SKM-1 treated with dmso at 0.1 percent for 144 hours (cell line): ENCODE measurements at regions not wholly inside any gene's neighbourhood (a gene's known extent, or its start where the extent isn't known, plus 50 kb on each side); places are given as distances from the start of the nearest gene placed in this dataset.

Source experiments
- DNase-seq: peaks from one replicate; lab custom pipeline; 2025; ENCODE audit not compliant: unreplicated experiment; lab: John Stamatoyannopoulos, UW

- DNase-seq: no peak
These were observed 1546.2 kb downstream of the OLFM4 start for GRCh38 chr13:54574791-54575190.

GRCh38 chr13:54591540-54591939 lies 1562.9 kb downstream of the OLFM4 start:
- no peak for DNase-seq

- DNase-seq: no peak
These were observed 1563.6 kb downstream of the OLFM4 start for GRCh38 chr13:54592201-54592600.

- DNase-seq: no peak
These were observed 1564.9 kb downstream of the OLFM4 start for GRCh38 chr13:54593504-54593903.

- DNase-seq: no peak
These were observed 1569.0 kb downstream of the OLFM4 start for GRCh38 chr13:54597540-54598088.

GRCh38 chr13:54599413-54599812 lies 1570.8 kb downstream of the OLFM4 start:
- no peak for DNase-seq

GRCh38 chr13:54606944-54607343 lies 1578.3 kb downstream of the OLFM4 start:
- no peak for DNase-seq

GRCh38 chr13:54607421-54607820 lies 1578.8 kb downstream of the OLFM4 start:
- no peak for DNase-seq

- no peak for DNase-seq
These were observed 1582.8 kb downstream of the OLFM4 start for GRCh38 chr13:54611390-54611789.

- DNase-seq: no peak
These were observed 1586.1 kb downstream of the OLFM4 start for GRCh38 chr13:54614726-54615125.

- peak; percentile 44 for DNase-seq
These were observed 1597.9 kb downstream of the OLFM4 start for GRCh38 chr13:54626504-54626903.

- DNase-seq: no peak
These were observed 1599.2 kb downstream of the OLFM4 start for GRCh38 chr13:54627646-54628372.

- DNase-seq: no peak
These were observed 1599.8 kb downstream of the OLFM4 start for GRCh38 chr13:54628383-54628782.

- DNase-seq: no peak
These were observed 1604.8 kb downstream of the OLFM4 start for GRCh38 chr13:54633456-54633855.

GRCh38 chr13:54636231-54636630 lies 1607.6 kb downstream of the OLFM4 start:
- DNase-seq: no peak

GRCh38 chr13:54637366-54637765 lies 1608.8 kb downstream of the OLFM4 start:
- peak; percentile 89 for DNase-seq

- no peak for DNase-seq
These were observed 1612.1 kb downstream of the OLFM4 start for GRCh38 chr13:54640719-54641118.

- no peak for DNase-seq
These were observed 1615.2 kb downstream of the OLFM4 start for GRCh38 chr13:54643863-54644262.

- no peak for DNase-seq
These were observed 1618.7 kb downstream of the OLFM4 start for GRCh38 chr13:54647275-54647674.

- DNase-seq: no peak
These were observed 1629.0 kb downstream of the OLFM4 start for GRCh38 chr13:54657588-54657987.

- DNase-seq: no peak
These were observed 1630.2 kb downstream of the OLFM4 start for GRCh38 chr13:54658771-54659170.

- no peak for DNase-seq
These were observed 1631.7 kb downstream of the OLFM4 start for GRCh38 chr13:54660277-54660676.
